Activated naive CD4-positive, alpha-beta T cell treated with anti-CD3 and anti-CD28 coated beads for 36 hours (primary cell): ENCODE measurements at regions not wholly inside any gene's neighbourhood (a gene's known extent, or its start where the extent isn't known, plus 50 kb on each side); places are given as distances from the start of the nearest gene placed in this dataset.

Source experiments
- CTCF ChIA-PET: fragments of 350-600 bp; sonication (Branson Sonifier 250); formaldehyde crosslinking; loops from one replicate; lab custom pipeline; 2021; ENCODE audit warnings: antibody characterized with exemption; lab: Charles Lee
- DNase-seq: peaks from one replicate; pipeline ENCODE4 v3.0.0-alpha.2; 2020
- H3K27ac Mint-ChIP-seq: one replicate; pipeline ENCODE4 v1.8.0; 2021; ENCODE audit warnings: mild to moderate bottlenecking, mixed read lengths
- H3K27me3 Mint-ChIP-seq: one replicate; pipeline ENCODE4 v1.8.0; 2021; ENCODE audit warnings: low read depth, mixed read lengths
- H3K36me3 Mint-ChIP-seq: one replicate; pipeline ENCODE4 v1.8.0; 2021; ENCODE audit warnings: low read depth, mixed read lengths
- H3K4me1 Mint-ChIP-seq: one replicate; pipeline ENCODE4 v1.8.0; 2021; ENCODE audit warnings: low read depth, mixed read lengths
- H3K4me3 Mint-ChIP-seq: one replicate; pipeline ENCODE4 v1.8.0; 2021; ENCODE audit warnings: mild to moderate bottlenecking, moderate library complexity, mixed read lengths
- H3K9me3 Mint-ChIP-seq: one replicate; pipeline ENCODE4 v1.8.0; 2021; ENCODE audit warnings: mixed read lengths
- intact Hi-C: fragments of 100-400 bp; cut with micrococcal nuclease; formaldehyde crosslinking; loops from one replicate; pipeline ENCODE4 v1.15.1; 2023

- DNase-seq: no peak
- CTCF ChIA-PET: no interaction called here
Measured at GRCh38 chr6:164010441-164011103, 596.1 kb downstream of the QKI start.

GRCh38 chr6:164008902-164009301, 594.4 kb downstream of the QKI start:
- CTCF ChIA-PET: no interaction called here
- Mint-ChIP-seq H3K36me3 (no peaks in the 10 kb centered on the region), H3K9me3 (no peaks in the 10 kb centered on the region), H3K4me3 (no peak overlapping the region), H3K27ac (no peak overlapping the region), H3K4me1 (no peaks in the 10 kb centered on the region), H3K27me3 (peaks cover 4% of the 10 kb centered on the region)
- intact Hi-C loops: no loop called here
- no peak for DNase-seq

More at GRCh38 chr6:164010441-164011103, 596.1 kb downstream of the QKI start:
- Mint-ChIP-seq H3K9me3 (no peaks in the 10 kb centered on the region), H3K27me3 (peaks cover 1% of the 10 kb centered on the region), H3K27ac (no peak overlapping the region), H3K36me3 (no peaks in the 10 kb centered on the region), H3K4me1 (no peaks in the 10 kb centered on the region), H3K4me3 (no peak overlapping the region)
- intact Hi-C loops: no loop called here

GRCh38 chr6:164007881-164008280, 593.4 kb downstream of the QKI start:
- intact Hi-C loops: no loop called here
- CTCF ChIA-PET: no interaction called here
- H3K27ac Mint-ChIP-seq: no peak overlapping the region
- H3K4me1 Mint-ChIP-seq: no peaks in the 10 kb centered on the region
- no peak for DNase-seq
- no peaks in the 10 kb centered on the region for H3K36me3 Mint-ChIP-seq
- H3K9me3 Mint-ChIP-seq: no peaks in the 10 kb centered on the region
- H3K27me3 Mint-ChIP-seq: peaks cover 4% of the 10 kb centered on the region
- no peak overlapping the region for H3K4me3 Mint-ChIP-seq

GRCh38 chr6:164006459-164006858, 591.9 kb downstream of the QKI start:
- CTCF ChIA-PET: no interaction called here
- H3K36me3 Mint-ChIP-seq: no peaks in the 10 kb centered on the region
- DNase-seq: no peak
- no peaks in the 10 kb centered on the region for H3K9me3 Mint-ChIP-seq
- H3K4me3 Mint-ChIP-seq: no peak overlapping the region
- no peak overlapping the region for H3K27ac Mint-ChIP-seq
- H3K27me3 Mint-ChIP-seq: peaks cover 12% of the 10 kb centered on the region
- no peaks in the 10 kb centered on the region for H3K4me1 Mint-ChIP-seq
- intact Hi-C loops: no loop called here

- DNase-seq: no peak
- H3K27ac Mint-ChIP-seq: no peak overlapping the region
- no peak overlapping the region for H3K4me3 Mint-ChIP-seq
- H3K27me3 Mint-ChIP-seq: peaks cover 16% of the 10 kb centered on the region
- intact Hi-C loops: no loop called here
- no peaks in the 10 kb centered on the region for H3K36me3 Mint-ChIP-seq
- CTCF ChIA-PET: no interaction called here
- no peaks in the 10 kb centered on the region for H3K4me1 Mint-ChIP-seq
- no peaks in the 10 kb centered on the region for H3K9me3 Mint-ChIP-seq
Measured at GRCh38 chr6:164005004-164005711, 590.6 kb downstream of the QKI start.

- H3K27me3 Mint-ChIP-seq: peaks cover 17% of the 10 kb centered on the region
- DNase-seq: no peak
- CTCF ChIA-PET: no interaction called here
- no peak overlapping the region for H3K4me3 Mint-ChIP-seq
- no peaks in the 10 kb centered on the region for H3K9me3 Mint-ChIP-seq
- no peaks in the 10 kb centered on the region for H3K36me3 Mint-ChIP-seq
- no peak overlapping the region for H3K27ac Mint-ChIP-seq
- no peaks in the 10 kb centered on the region for H3K4me1 Mint-ChIP-seq
- intact Hi-C loops: no loop called here
Measured at GRCh38 chr6:164000276-164000675, 585.8 kb downstream of the QKI start.

- CTCF ChIA-PET: no interaction called here
- H3K27ac Mint-ChIP-seq: no peak overlapping the region
- H3K9me3 Mint-ChIP-seq: no peaks in the 10 kb centered on the region
- intact Hi-C loops: no loop called here
- no peak overlapping the region for H3K4me3 Mint-ChIP-seq
- no peak for DNase-seq
- H3K27me3 Mint-ChIP-seq: peaks cover 17% of the 10 kb centered on the region
- no peaks in the 10 kb centered on the region for H3K36me3 Mint-ChIP-seq
- no peaks in the 10 kb centered on the region for H3K4me1 Mint-ChIP-seq
Measured at GRCh38 chr6:163999475-164000125, 585.1 kb downstream of the QKI start.

GRCh38 chr6:163998496-163998895, 584.0 kb downstream of the QKI start:
- CTCF ChIA-PET: no interaction called here
- H3K4me3 Mint-ChIP-seq: no peak overlapping the region
- H3K9me3 Mint-ChIP-seq: no peaks in the 10 kb centered on the region
- H3K36me3 Mint-ChIP-seq: no peaks in the 10 kb centered on the region
- H3K4me1 Mint-ChIP-seq: no peaks in the 10 kb centered on the region
- peaks cover 15% of the 10 kb centered on the region for H3K27me3 Mint-ChIP-seq
- intact Hi-C loops: no loop called here
- H3K27ac Mint-ChIP-seq: no peak overlapping the region
- DNase-seq: no peak

- DNase-seq: no peak
- H3K4me3 Mint-ChIP-seq: no peak overlapping the region
- peaks cover 7% of the 10 kb centered on the region for H3K27me3 Mint-ChIP-seq
- no peaks in the 10 kb centered on the region for H3K36me3 Mint-ChIP-seq
- CTCF ChIA-PET: no interaction called here
- no peaks in the 10 kb centered on the region for H3K9me3 Mint-ChIP-seq
- H3K27ac Mint-ChIP-seq: no peak overlapping the region
- no peaks in the 10 kb centered on the region for H3K4me1 Mint-ChIP-seq
- intact Hi-C loops: no loop called here
Measured at GRCh38 chr6:163996491-163996890, 582.0 kb downstream of the QKI start.

GRCh38 chr6:163994566-163994965, 580.0 kb downstream of the QKI start:
- Mint-ChIP-seq H3K27ac (no peak overlapping the region), H3K36me3 (no peaks in the 10 kb centered on the region), H3K4me1 (no peaks in the 10 kb centered on the region), H3K9me3 (no peaks in the 10 kb centered on the region), H3K4me3 (no peak overlapping the region), H3K27me3 (peaks cover 6% of the 10 kb centered on the region)
- DNase-seq: no peak
- intact Hi-C loops: no loop called here
- CTCF ChIA-PET: no interaction called here

- Mint-ChIP-seq H3K36me3 (no peaks in the 10 kb centered on the region), H3K4me3 (no peak overlapping the region), H3K27ac (no peak overlapping the region), H3K4me1 (no peaks in the 10 kb centered on the region), H3K27me3 (peaks cover 4% of the 10 kb centered on the region), H3K9me3 (no peaks in the 10 kb centered on the region)
- CTCF ChIA-PET: no interaction called here
- intact Hi-C loops: no loop called here
- no peak for DNase-seq
Measured at GRCh38 chr6:163992701-163993100, 578.2 kb downstream of the QKI start.

- intact Hi-C loops: no loop called here
- Mint-ChIP-seq H3K27me3 (peaks cover 4% of the 10 kb centered on the region), H3K4me3 (no peak overlapping the region), H3K9me3 (no peaks in the 10 kb centered on the region), H3K4me1 (no peaks in the 10 kb centered on the region), H3K36me3 (no peaks in the 10 kb centered on the region), H3K27ac (no peak overlapping the region)
- CTCF ChIA-PET: no interaction called here
- no peak for DNase-seq
Measured at GRCh38 chr6:163992056-163992455, 577.5 kb downstream of the QKI start.

- no peaks in the 10 kb centered on the region for H3K36me3 Mint-ChIP-seq
- no peaks in the 10 kb centered on the region for H3K9me3 Mint-ChIP-seq
- DNase-seq: no peak
- intact Hi-C loops: no loop called here
- CTCF ChIA-PET: interaction anchor here (0.6 kb wide), 1 partner anchor 65 kb away, joined by 4 read pairs; no protein-coding TSS in a partner anchor
- H3K27me3 Mint-ChIP-seq: peaks cover 4% of the 10 kb centered on the region
- H3K4me3 Mint-ChIP-seq: no peak overlapping the region
- no peaks in the 10 kb centered on the region for H3K4me1 Mint-ChIP-seq
- no peak overlapping the region for H3K27ac Mint-ChIP-seq
Measured at GRCh38 chr6:163991321-163991720, 576.8 kb downstream of the QKI start.
